Upper lobe of right lung (tissue), 1 donor: ENCODE measurements at regions not wholly inside any gene's neighbourhood (a gene's known extent, or its start where the extent isn't known, plus 50 kb on each side); places are given as distances from the start of the nearest gene placed in this dataset.

Experiments used
- ATAC-seq: fragments of 200-7000 bp; cut with Tn5 transposase; one replicate; pipeline ENCODE4 v1.9.1; 2020; ENCODE audit warnings: mild to moderate bottlenecking, moderate library complexity
- DNase-seq: peaks from one replicate; pipeline ENCODE4 v3.0.0-alpha.2; 2020
- H3K27ac ChIP-seq: fragments of 200-600 bp; one replicate; pipeline ENCODE4 v1.8.0; 2022
- H3K27me3 ChIP-seq: fragments of 200-600 bp; one replicate; pipeline ENCODE4 v1.8.0; 2022; ENCODE audit warnings: mild to moderate bottlenecking
- H3K36me3 ChIP-seq: fragments of 200-600 bp; one replicate; pipeline ENCODE4 v1.8.0; 2022
- H3K4me1 ChIP-seq: fragments of 200-600 bp; one replicate; pipeline ENCODE4 v1.8.0; 2022
- H3K4me3 ChIP-seq: fragments of 200-600 bp; one replicate; pipeline ENCODE4 v1.8.0; 2022; ENCODE audit warnings: mild to moderate bottlenecking
- H3K9me3 ChIP-seq: fragments of 200-600 bp; one replicate; pipeline ENCODE4 v1.8.0; 2022
- intact Hi-C: fragments of 100-400 bp; cut with DNase I; formaldehyde crosslinking; loops from one replicate; pipeline ENCODE4 v1.11.0; 2022
- TF ChIP-seq, protein P1 (sequence below): fragments of 200-600 bp; IDR thresholded peaks from one replicate; pipeline ENCODE4 v1.8.0; 2022; ENCODE audit warnings: antibody characterized with exemption
- donor health status: DM: no; HTN: yes; CAD: no; lungs with severe emphysema.

DNA sequence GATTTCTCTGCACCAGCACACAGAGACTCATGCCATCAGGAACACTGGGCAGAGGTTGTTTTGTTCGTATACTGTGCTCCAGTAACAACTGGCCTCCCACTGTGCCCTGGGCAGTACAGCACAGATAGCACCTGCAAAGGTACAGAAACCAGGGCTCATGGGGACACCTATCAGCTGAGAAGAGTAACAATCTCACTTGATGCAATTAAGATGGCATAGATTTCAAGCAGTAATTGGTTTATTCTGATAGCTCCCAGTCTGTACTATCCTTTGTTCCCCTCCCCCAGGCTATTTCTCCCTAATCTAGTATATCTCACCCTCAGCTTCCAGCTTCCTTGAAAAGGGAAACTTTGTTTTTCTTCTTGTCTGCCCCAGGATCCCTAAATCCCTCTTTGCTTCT is 343.9 kb upstream of the MMADHC start:
- H3K27me3 ChIP-seq, result no peaks in the 10 kb centered on the region
- no peak overlapping the region for H3K27ac ChIP-seq
- TF ChIP-seq, protein P1, sequence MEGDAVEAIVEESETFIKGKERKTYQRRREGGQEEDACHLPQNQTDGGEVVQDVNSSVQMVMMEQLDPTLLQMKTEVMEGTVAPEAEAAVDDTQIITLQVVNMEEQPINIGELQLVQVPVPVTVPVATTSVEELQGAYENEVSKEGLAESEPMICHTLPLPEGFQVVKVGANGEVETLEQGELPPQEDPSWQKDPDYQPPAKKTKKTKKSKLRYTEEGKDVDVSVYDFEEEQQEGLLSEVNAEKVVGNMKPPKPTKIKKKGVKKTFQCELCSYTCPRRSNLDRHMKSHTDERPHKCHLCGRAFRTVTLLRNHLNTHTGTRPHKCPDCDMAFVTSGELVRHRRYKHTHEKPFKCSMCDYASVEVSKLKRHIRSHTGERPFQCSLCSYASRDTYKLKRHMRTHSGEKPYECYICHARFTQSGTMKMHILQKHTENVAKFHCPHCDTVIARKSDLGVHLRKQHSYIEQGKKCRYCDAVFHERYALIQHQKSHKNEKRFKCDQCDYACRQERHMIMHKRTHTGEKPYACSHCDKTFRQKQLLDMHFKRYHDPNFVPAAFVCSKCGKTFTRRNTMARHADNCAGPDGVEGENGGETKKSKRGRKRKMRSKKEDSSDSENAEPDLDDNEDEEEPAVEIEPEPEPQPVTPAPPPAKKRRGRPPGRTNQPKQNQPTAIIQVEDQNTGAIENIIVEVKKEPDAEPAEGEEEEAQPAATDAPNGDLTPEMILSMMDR, result no peak
- no peaks in the 10 kb centered on the region for H3K4me1 ChIP-seq
- no peak for DNase-seq
- H3K9me3 ChIP-seq, result no peaks in the 10 kb centered on the region
- no peaks in the 10 kb centered on the region for H3K36me3 ChIP-seq
- ATAC-seq, result no peak
- intact Hi-C loops, result no loop called here
- H3K4me3 ChIP-seq, result no peak overlapping the region

DNA sequence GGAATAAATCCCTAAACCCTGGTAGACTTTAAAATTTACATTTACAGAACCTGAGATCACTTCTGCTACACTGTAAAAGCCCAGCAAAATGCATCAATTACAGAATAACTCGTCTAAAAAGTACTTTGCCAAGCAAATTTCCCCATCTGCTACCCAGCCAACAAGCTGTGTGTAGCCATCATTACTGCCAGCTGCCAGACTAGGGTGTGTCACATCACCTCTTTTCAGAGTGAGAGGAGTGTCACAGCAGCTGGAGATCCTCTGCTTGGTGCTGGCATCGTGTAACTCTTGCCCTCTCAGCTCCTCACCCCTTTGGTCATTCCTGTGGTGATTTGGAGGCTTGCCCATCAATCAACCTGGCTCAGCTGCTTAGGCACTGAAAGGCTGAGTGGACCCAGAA is 340.4 kb upstream of the MMADHC start:
- no peak for DNase-seq
- TF ChIP-seq, protein P1, result no peak
- no peaks in the 10 kb centered on the region for H3K36me3 ChIP-seq
- intact Hi-C loops, result no loop called here
- H3K9me3 ChIP-seq, result no peaks in the 10 kb centered on the region
- no peak for ATAC-seq
- no peaks in the 10 kb centered on the region for H3K27me3 ChIP-seq
- no peak overlapping the region for H3K27ac ChIP-seq
- no peak overlapping the region for H3K4me3 ChIP-seq
- H3K4me1 ChIP-seq, result no peaks in the 10 kb centered on the region

DNA sequence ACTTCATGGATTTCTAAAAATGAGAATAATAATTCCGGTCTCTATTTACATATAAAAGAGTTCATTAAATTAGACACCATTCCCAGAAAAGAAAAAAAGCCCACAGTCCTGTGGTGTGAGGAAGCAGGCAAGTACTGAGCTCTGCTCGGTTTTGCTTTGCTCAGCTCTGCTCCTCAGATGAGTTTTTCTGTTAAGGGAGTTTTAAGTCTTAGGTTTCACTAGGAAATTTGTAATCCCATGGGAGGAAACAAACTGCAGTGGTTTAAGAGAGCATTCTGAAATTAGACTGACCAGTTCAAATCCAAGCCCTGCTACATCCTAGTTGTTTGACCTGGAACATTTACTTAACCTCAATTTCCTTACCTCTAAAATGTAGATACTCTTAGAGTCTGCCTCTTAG is 338.6 kb upstream of the MMADHC start:
- Histone ChIP-seq H3K4me1 (no peaks in the 10 kb centered on the region), H3K27me3 (no peaks in the 10 kb centered on the region), H3K36me3 (no peaks in the 10 kb centered on the region), H3K27ac (no peak overlapping the region), H3K4me3 (no peak overlapping the region), H3K9me3 (no peaks in the 10 kb centered on the region)
- TF ChIP-seq, protein P1, result no peak
- intact Hi-C loops, result no loop called here
- ATAC-seq, result no peak
- DNase-seq, result no peak

DNA sequence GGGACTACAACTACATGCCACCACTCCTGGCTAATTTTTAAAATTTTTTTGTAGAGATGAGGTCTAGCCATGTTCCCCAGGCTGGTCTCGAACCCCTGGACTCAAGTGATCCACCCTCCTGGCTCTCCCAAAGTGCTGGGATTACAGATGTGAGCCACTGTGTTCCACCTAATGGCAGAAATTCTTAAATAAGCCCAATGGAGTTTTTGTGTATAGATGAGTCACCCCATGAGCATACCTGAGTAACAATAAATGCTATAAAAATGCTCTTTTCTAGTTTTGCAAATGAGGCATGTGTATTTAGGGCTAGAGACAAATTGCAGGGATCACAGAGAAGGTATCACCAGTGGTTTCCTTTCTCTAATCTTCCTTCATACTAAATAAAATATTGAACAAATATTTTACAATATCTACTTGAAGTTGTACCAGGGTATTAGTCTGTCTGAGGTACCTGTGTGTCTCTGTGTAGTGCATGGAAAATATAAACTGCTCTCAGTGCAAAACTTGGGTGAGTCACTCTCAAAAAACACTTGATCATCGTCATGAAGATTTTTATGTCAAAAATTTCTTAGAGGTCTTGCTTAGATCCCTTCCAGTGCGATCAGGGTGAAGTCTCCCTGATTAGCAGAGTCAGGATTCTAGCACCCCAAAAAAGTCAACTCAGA is 337.1 kb upstream of the MMADHC start:
- H3K27ac ChIP-seq, result no peak overlapping the region
- H3K4me1 ChIP-seq, result no peaks in the 10 kb centered on the region
- H3K4me3 ChIP-seq, result no peak overlapping the region
- H3K27me3 ChIP-seq, result no peaks in the 10 kb centered on the region
- no peak for ATAC-seq
- no peaks in the 10 kb centered on the region for H3K36me3 ChIP-seq
- no peak for DNase-seq
- TF ChIP-seq, protein P1, result no peak
- intact Hi-C loops, result no loop called here
- H3K9me3 ChIP-seq, result no peaks in the 10 kb centered on the region

DNA sequence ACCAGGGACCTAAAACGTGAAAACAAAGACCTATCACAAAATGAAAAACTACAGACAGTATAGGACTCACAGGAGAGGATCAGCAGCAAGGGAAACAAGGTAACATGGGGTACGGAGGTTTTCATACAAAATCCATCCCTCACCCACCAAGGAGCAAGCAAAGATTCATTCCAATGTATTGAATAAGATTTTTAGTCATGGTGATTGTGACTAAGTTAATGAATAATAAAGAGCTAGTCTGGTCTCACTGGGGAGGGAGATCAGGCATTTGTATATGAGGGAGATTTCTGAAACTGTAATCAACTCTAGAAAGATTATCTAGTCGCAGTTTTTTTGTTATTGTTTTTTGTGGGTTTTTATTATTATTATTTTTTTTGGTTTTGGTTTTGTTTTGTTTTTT is 336.5 kb upstream of the MMADHC start:
- DNase-seq (no peak), ATAC-seq (no peak)
- Histone ChIP-seq H3K27me3 (no peaks in the 10 kb centered on the region), H3K36me3 (no peaks in the 10 kb centered on the region), H3K4me3 (no peak overlapping the region), H3K4me1 (no peaks in the 10 kb centered on the region), H3K27ac (no peak overlapping the region), H3K9me3 (no peaks in the 10 kb centered on the region)
- TF ChIP-seq, protein P1, result no peak
- intact Hi-C loops, result no loop called here
